Epithelial cell of proximal tubule (primary cell): ENCODE measurements at regions not wholly inside any gene's neighbourhood (a gene's known extent, or its start where the extent isn't known, plus 50 kb on each side); places are given as distances from the start of the nearest gene placed in this dataset.

Experiments used
- DNase-seq: peaks from one replicate; pipeline ENCODE4 v3.0.0-alpha.2; 2011; ENCODE audit warnings: low read depth
- H3K4me3 ChIP-seq: 2 replicates; pipeline ENCODE4 v1.5.1; 2011; ENCODE audit warnings: low read depth, mild to moderate bottlenecking, low read length
- TF ChIP-seq, protein P1 (sequence below): conservative IDR thresholded peaks from 2 replicates; pipeline ENCODE4 v1.5.1; 2012; ENCODE audit warnings: low read depth, mild to moderate bottlenecking, low read length

DNA sequence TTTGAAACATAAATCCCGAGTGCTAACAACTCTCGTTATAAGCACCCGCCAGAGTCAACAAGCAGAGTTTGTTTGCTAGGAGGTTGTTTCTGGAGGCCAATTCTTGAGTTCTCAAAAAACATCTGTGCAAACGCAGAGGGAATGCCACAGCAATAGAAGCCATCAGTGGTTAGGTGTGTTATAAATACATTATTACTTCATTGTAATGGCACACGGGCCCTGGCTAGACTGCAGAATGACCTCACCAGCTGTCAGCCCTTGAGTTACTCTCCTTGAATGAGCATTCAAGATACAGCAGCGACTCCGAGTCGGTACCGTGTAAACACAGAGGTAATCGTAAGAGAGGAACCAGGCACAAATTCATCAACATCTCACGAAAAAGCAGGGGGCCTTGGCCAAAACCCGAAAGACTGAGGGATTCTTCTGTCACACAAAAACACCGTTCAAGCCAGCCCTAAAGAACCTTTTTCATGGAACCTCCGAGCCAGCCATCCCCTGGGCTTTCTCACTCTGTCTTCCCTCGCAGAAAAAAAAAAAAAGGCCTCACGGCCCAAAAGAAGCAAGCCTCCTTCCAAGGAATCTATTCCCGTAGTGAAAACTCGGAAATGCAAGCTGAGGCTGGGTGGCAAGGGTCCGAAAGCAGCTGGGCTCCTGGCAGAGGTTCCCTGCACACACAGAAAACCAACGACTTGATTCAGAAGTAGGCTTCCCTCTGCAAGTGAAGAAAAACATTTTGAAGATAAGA is 133.7 kb upstream of the MEIS1 start:
- TF ChIP-seq, protein P1, sequence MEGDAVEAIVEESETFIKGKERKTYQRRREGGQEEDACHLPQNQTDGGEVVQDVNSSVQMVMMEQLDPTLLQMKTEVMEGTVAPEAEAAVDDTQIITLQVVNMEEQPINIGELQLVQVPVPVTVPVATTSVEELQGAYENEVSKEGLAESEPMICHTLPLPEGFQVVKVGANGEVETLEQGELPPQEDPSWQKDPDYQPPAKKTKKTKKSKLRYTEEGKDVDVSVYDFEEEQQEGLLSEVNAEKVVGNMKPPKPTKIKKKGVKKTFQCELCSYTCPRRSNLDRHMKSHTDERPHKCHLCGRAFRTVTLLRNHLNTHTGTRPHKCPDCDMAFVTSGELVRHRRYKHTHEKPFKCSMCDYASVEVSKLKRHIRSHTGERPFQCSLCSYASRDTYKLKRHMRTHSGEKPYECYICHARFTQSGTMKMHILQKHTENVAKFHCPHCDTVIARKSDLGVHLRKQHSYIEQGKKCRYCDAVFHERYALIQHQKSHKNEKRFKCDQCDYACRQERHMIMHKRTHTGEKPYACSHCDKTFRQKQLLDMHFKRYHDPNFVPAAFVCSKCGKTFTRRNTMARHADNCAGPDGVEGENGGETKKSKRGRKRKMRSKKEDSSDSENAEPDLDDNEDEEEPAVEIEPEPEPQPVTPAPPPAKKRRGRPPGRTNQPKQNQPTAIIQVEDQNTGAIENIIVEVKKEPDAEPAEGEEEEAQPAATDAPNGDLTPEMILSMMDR, result no peak
- no peak overlapping the region for H3K4me3 ChIP-seq
- DNase-seq, result no peak

DNA sequence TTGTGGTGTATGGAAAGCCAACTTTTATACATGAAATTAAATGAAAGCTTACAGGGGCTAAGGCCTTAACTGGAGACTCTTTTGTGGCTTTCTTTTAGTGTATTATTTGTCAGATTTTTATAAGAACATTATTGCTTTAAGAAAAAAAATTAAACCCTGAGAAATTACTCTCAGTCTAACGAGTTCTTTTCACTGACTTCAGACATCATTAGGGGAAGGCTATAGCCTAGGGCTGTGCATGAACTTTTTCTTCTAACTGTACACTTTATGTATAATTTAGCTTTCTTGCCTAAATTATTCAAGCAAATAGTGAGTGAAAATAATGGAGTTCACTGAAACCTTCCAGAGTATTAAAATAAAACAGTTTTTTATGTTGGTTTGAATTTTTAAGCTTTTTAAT is 151.1 kb upstream of the MEIS1 start:
- no peak for DNase-seq
- no peak overlapping the region for H3K4me3 ChIP-seq
- TF ChIP-seq, protein P1, result no peak

DNA sequence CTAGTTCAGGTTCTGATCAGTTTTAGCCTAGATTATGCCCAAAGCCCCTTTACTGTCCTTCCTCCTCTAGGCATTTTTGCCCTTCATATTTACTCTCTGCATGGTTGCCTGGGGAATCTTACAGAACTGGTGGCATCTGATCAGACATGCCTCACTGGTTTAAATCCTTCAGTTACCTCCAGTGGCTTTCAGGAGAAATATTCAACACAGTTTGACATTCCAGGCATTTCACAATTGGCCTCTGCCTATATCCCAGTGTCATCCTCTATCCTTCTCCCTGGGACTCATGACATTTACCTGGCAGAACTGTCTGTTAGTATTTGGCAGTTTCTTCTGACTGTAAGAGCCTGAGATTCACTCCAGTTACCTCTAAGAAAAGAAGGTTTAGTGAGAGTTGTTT is 152.9 kb upstream of the MEIS1 start:
- H3K4me3 ChIP-seq, result no peak overlapping the region
- DNase-seq, result no peak
- TF ChIP-seq, protein P1, result no peak

DNA sequence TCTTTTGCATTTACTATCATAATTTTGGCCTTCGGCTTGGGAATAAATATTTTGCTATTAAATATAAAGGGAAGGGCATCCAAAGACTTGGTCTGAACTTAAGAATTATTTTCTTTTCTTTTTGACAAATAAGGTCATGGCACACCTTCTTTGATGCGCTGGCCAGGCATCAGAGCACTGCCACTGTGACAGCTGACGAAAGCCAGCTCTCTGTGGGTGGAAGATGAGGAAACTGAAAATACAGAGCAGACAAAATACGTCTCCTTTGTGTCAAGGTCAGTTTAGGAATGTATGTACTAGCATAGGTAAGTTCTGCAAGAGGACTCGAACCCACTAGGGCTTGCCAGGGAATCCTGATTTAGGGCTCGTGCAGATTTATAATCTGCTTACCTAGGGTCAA is 155.9 kb upstream of the MEIS1 start:
- H3K4me3 ChIP-seq, result no peak overlapping the region
- TF ChIP-seq, protein P1, result no peak
- no peak for DNase-seq

DNA sequence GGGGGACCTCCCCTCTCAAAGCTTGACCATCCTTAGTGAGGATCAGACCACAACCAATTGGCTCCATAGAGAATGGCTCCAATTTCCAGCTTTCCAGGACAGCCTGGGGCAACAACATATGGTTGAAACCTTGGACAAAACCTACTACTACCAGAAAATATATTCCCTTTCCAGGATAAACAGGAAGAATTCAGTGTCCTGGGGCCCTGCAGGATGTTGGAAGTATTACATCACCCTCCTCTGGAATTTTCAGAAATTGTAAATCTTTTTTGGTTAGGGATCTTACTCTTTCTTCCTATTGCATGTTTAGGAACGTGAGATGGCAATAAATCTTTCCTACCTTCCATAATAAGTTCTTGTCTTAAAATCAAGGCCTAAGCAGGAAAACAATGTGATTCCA is 158.9 kb upstream of the MEIS1 start:
- H3K4me3 ChIP-seq, result no peak overlapping the region
- DNase-seq, result no peak
- TF ChIP-seq, protein P1, result peak; percentile 5

DNA sequence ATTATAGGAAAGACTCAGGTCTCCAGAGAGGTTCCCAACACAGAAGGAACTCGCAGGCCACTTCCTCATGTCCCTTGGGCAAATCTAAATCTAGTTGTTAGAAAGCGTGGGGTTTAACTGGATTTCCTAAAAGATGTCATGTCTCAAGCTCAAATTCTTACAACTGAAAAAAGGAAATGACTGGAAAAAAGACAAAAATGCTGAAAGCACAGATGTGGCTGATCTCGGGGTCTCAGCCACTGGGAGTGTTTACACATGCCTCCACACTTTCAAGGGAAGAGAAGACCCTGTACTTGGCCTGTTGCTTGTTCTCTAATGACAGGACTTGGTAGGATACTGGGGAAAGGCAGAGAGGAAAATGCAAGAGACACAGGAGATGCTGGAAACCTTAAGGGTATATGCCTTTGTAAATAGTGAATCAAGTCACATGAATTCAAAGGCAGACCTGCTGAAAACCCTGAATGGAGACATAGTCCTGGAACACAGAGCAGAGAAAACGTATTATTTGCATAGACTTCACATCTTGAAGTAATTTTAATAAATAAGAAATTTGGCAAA is 160.9 kb upstream of the MEIS1 start:
- TF ChIP-seq, protein P1, result no peak
- DNase-seq, result no peak
- no peak overlapping the region for H3K4me3 ChIP-seq

DNA sequence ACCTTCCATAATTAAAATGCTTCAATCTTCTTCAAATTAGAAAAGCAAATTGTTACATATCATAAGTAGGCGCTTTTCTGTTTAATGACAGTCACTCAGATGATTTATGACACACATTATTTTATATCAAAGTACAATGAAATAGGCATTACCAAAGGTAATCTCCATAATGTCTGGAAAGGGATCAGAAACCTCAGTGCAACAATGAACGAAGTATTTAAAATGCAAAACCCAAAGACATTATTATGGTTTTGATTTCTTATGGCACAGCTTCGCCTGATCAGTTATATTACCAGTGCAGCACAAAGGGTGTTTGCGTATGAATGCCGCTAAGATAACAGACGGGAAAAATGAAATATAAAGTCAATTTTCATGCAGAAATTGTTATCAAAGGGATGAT is 162.2 kb upstream of the MEIS1 start:
- DNase-seq, result no peak
- TF ChIP-seq, protein P1, result no peak
- H3K4me3 ChIP-seq, result no peak overlapping the region
